OCI-LY1 (cell line): ENCODE measurements at regions not wholly inside any gene's neighbourhood (a gene's known extent, or its start where the extent isn't known, plus 50 kb on each side); places are given as distances from the start of the nearest gene placed in this dataset.

Source experiments
- CTCF ChIP-seq: fragments of 200-600 bp; sonication (generic), shearing (Covaris generic); IDR thresholded peaks from 2 replicates; pipeline ENCODE4 v1.5.1; 2017; ENCODE audit warnings: mild to moderate bottlenecking, antibody characterized with exemption, low read length, moderate library complexity, mixed read lengths
- EZH2 ChIP-seq: fragments of 200-600 bp; sonication (generic), shearing (Covaris generic); IDR thresholded peaks from 2 replicates; pipeline ENCODE4 v1.8.0; 2017; ENCODE audit warnings: borderline replicate concordance, mixed run types, mild to moderate bottlenecking, antibody characterized with exemption, low read length, moderate library complexity, mixed read lengths

GRCh38 chr7:116142374-116142773 is 68.0 kb upstream of the TES start:
- TF ChIP-seq CTCF: no peak
- no peak for TF ChIP-seq EZH2
